GM12875 (cell line): ENCODE measurements at regions not wholly inside any gene's neighbourhood (a gene's known extent, or its start where the extent isn't known, plus 50 kb on each side); places are given as distances from the start of the nearest gene placed in this dataset.

ENCODE experiments used
- H3K4me3 ChIP-seq: one replicate; pipeline ENCODE4 v1.5.1; 2011; ENCODE audit warnings: low read depth, low read length, control low read depth
- CTCF ChIP-seq: IDR thresholded peaks from 2 replicates; pipeline ENCODE4 v1.5.1; 2011; ENCODE audit warnings: low read depth, mild to moderate bottlenecking, control low read depth, inconsistent platforms, low read length, moderate library complexity, borderline replicate concordance; ENCODE audit not compliant: insufficient read depth

DNA sequence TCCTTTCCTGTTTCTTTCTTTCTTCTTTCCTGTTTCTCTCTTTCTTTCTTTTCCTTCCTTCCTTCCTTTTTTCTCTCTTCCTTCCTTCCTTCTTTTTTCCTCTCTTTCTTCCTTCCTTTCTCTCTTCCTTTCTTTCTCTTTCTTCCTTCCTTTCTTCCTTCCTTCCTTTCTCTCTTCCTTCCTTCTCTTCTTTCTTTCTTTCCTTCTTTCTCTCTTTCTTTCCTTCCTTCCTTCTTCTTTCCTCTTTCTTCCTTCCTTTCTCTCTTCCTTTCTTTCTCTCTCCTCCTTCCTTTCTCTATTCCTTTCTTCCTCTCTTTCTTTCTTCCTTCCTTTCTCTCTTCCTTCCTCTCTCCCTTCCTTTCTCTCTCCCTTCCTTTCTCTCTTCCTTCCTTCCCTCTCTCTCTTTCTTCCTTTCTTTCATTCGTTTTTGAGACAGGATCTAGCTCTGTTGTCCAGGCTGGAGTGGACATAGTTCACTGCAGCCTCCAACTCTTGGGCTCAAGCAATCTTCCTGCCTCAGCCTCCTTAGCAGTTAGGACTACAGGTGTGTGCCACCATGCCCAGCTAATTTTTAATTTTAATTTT is 170.8 kb upstream of the GMDS start:
- no peak for TF ChIP-seq CTCF
- H3K4me3 ChIP-seq: no peak overlapping the region

DNA sequence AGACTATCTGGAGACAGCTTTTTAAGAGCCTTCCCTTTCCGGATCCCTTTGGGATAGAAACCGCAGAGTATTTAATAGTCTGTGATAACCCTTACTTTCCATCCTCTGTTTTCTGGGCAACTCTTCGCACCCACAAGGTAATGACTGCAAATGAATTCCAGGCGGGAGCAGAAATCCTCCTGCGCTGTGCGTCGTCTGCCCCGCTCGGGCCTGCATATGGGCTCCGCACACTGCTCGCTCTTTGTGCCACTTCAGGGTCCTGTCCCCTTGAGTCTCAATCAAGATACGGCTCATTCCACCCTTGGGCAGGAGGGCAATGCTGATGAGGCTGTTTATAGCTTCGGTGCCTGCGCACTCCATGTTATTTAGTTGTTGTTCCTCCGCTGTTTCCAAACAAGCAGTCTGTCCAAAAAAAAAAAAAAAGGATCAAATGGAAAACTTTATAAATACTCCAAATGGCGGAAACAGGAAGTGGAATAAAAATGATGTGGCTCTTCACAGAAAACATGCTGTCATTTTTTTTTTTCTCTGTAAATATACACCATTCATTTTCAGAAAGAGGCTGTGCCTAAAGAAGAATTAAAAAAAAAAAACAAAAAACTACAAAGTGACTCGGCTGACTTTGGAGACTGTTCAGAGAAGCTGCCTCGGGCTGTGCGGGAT is 169.6 kb upstream of the GMDS start:
- H3K4me3 ChIP-seq: no peak overlapping the region
- TF ChIP-seq CTCF: no peak

DNA sequence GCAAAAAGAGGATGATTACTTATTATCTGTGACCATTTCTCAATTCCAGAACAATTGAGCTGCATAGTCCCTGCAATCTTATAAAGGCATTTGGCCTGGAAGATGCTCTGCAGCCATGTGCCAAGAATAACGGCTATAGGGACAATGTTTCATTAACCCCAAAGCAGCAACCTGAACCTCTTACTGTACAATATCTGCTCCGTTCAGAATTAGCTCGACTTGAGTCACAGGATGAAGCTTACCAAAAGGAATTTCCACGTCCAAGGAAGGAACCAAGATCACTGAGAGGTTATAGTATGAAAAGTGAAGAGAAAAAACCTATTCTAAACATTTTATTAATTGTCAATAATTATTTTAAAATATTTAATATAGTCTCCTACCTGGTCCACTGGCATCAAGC is 167.3 kb upstream of the GMDS start:
- no peak overlapping the region for H3K4me3 ChIP-seq
- no peak for TF ChIP-seq CTCF

DNA sequence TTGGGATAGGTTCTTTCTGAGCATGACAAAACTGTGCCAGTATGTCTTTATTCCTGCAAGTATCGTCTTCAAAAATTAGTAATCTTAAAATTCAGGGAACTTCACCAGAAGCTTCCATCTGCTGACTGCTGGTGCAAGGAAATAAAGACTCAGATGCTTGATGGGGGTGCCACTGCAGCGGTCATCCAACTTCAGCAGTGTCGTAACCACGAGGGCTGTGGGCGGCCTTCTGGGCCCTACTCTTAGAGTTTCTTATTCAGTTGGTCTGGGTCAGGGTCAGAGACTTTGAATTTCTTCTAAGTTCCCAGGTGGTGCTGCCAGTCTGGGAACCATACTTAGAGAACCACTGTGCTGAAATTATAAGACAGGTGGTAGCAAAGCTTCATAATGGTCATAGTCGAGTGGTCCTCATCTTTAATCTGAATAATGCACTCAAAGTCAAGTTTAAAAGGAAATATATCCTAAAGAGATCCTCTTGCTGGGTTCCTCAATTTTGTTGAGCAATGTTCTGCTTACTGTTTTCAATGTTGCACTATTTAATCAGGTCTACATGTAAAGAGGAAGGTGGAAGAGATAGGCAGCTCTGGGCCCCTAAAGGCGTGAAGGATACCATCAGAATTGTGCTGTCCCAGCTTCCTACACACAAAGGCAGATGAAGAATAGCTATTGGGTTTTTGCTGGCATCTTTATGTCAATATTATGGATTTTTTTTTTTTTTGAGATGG is 165.4 kb upstream of the GMDS start:
- no peak overlapping the region for H3K4me3 ChIP-seq
- no peak for TF ChIP-seq CTCF

- no peak overlapping the region for H3K4me3 ChIP-seq
- TF ChIP-seq CTCF: no peak
Observed at GRCh38 chr6:2407525-2407924, 162.1 kb upstream of the GMDS start.

DNA sequence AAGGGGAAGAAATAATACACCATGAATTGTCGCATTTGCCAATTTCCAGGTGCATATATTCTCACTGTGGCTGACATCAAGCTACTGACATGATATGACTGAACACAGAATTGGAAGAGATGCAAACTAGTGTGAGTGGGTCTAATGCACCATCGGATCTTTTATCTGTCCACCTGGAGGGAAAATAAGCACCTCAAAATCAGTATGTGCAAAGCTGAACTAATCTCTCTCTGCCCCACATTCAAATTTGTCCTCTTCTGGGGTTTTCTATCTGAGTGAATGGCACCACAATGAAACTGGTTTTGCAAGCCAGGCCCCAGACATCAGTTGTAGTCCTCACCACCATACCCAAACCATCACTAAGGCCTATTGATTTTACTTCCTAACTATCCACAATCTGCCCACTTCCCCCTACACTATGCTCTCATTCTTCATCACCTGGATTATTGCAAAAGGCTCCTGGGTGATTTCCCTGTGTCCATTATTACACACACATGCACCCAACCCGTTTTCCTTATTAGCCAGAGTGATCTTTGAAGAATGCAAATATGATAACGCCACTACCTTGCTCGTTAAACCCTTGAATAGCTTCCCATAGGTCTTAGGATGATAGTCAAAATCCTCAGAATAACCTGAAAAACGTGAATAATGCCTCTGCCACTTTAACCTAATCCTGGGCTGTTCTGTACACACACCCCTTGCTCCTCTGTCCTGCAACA is 159.0 kb upstream of the GMDS start:
- no peak for TF ChIP-seq CTCF
- no peak overlapping the region for H3K4me3 ChIP-seq
